ENCODE measurements at regions not wholly inside any gene's neighbourhood (a gene's known extent, or its start where the extent isn't known, plus 50 kb on each side); places are given as distances from the start of the nearest gene placed in this dataset.

- Histone ChIP-seq H3K27ac (ENCODE audit: low read depth in 1 of 2, low read length in 2 of 2) (no peak overlapping the region), H3K27me3 (ENCODE audit: control insufficient read depth in 1 of 2, insufficient read depth in 2 of 2, low read length in 2 of 2) (no peaks in the 10 kb centered on the region), H3K9me3 (ENCODE audit: control insufficient read depth in 1 of 2, insufficient read depth in 1 of 2, low read length in 2 of 2) (no peaks in the 10 kb centered on the region), H3K36me3 (ENCODE audit: insufficient read depth, low read length) (no peaks in the 10 kb centered on the region), H3K4me3 (ENCODE audit: low read length) (no peak overlapping the region), H3K4me1 (ENCODE audit: insufficient read depth, low read length) (no peaks in the 10 kb centered on the region)
- no peak for TF ChIP-seq CTCF (IDR thresholded peaks at IDR 0.05)
- POLR2A ChIA-PET = no interaction called here
- no peak for DNase-seq
- Mint-ChIP-seq H3K4me3 (no peak overlapping the region), H3K36me3 (ENCODE audit: low read depth) (no peaks in the 10 kb centered on the region), H3K4me1 (ENCODE audit: low read depth) (no peaks in the 10 kb centered on the region), H3K9me3 (no peaks in the 10 kb centered on the region), H3K27me3 (no peaks in the 10 kb centered on the region), H3K27ac (no peak overlapping the region)
- CTCF ChIA-PET = no interaction called here
- intact Hi-C loops (cut with DNase I, micrococcal nuclease) = no loop called here
- no peak for ATAC-seq (ENCODE audit: poor library complexity)
Observed at GRCh38 chrX:121259170-121259569, 211.8 kb downstream of the GLUD2 start.

DNA sequence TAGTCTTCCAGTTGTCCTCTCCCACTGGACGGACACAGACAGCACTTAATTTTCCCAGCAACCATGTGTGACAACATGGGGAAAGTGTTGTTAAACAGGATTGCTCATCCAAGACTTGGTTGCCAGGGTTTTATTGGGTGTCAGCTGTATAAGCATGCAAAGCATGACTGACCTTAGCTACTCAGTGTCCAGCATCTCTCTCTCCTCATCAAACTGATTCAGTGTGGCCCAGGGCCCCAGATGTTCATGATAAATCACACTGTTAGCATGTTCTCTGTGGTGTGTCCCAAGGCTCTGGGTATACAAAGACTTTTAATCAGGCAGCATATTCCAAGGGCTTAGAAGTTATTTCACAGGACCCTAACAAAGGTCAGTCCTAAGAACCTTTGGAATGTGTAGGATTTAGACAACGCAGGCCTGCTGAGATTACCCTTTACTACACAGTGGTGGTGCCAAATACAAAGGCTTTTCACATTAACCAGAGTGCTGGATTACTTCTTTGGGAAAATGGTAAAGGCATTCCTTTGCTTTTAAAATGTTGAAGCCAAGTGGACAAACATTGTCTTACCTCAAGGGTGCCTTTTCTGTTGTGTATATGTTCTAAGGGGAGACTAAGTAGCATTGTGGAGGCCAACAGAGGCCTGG lies 213.3 kb downstream of the GLUD2 start:
- TF ChIP-seq CTCF (IDR thresholded peaks at IDR 0.05) = no peak
- Mint-ChIP-seq H3K27me3 (no peaks in the 10 kb centered on the region), H3K4me1 (ENCODE audit: low read depth) (no peaks in the 10 kb centered on the region), H3K4me3 (no peak overlapping the region), H3K9me3 (no peaks in the 10 kb centered on the region), H3K27ac (no peak overlapping the region), H3K36me3 (ENCODE audit: low read depth) (no peaks in the 10 kb centered on the region)
- ChIA-PET POLR2A (no interaction called here), CTCF (no interaction called here)
- Histone ChIP-seq H3K27me3 (ENCODE audit: control insufficient read depth in 1 of 2, insufficient read depth in 2 of 2, low read length in 2 of 2) (no peaks in the 10 kb centered on the region), H3K36me3 (ENCODE audit: insufficient read depth, low read length) (no peaks in the 10 kb centered on the region), H3K4me1 (ENCODE audit: insufficient read depth, low read length) (no peaks in the 10 kb centered on the region), H3K27ac (ENCODE audit: low read depth in 1 of 2, low read length in 2 of 2) (no peak overlapping the region), H3K4me3 (ENCODE audit: low read length) (no peak overlapping the region), H3K9me3 (ENCODE audit: control insufficient read depth in 1 of 2, insufficient read depth in 1 of 2, low read length in 2 of 2) (no peaks in the 10 kb centered on the region)
- intact Hi-C loops (cut with DNase I, micrococcal nuclease) = no loop called here
- DNase-seq = no peak
- ATAC-seq (ENCODE audit: poor library complexity) = no peak

DNA sequence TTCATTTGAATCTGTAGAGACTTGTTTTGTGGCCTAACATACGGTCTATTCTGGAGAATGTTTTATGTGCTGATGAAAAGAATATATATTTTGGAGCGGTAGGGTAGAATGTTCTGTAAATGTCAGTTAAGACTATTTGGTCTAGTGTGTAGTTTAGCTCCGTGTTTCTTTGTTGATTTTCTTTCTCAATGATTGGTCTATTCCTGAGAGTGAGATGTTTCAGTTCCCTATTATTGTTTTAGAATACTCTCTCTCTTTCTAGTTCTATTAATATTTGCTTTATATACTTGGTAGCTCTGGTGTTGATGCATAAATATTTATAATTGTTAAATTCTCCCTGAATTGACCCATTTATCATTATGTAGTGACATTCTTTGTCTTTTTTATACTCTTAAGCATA lies 236.5 kb downstream of the GLUD2 start:
- intact Hi-C loops (cut with DNase I, micrococcal nuclease) = no loop called here
- ChIA-PET POLR2A (no interaction called here), CTCF (no interaction called here)
- no peak overlapping the region for H3K27ac Mint-ChIP-seq
- DNase-seq (no peak), ATAC-seq (ENCODE audit: poor library complexity) (no peak)
- Histone ChIP-seq H3K4me1 (ENCODE audit: insufficient read depth, low read length) (no peaks in the 10 kb centered on the region), H3K9me3 (ENCODE audit: control insufficient read depth in 1 of 2, insufficient read depth in 1 of 2, low read length in 2 of 2) (no peaks in the 10 kb centered on the region), H3K36me3 (ENCODE audit: insufficient read depth, low read length) (no peaks in the 10 kb centered on the region), H3K4me3 (ENCODE audit: low read length) (no peak overlapping the region), H3K27me3 (ENCODE audit: control insufficient read depth in 1 of 2, insufficient read depth in 2 of 2, low read length in 2 of 2) (no peaks in the 10 kb centered on the region), H3K27ac (ENCODE audit: low read depth in 1 of 2, low read length in 2 of 2) (no peak overlapping the region)
- TF ChIP-seq CTCF (IDR thresholded peaks at IDR 0.05) = no peak
- peaks cover 2% of the 10 kb centered on the region for H3K9me3 Mint-ChIP-seq
- no peaks in the 10 kb centered on the region for H3K27me3 Mint-ChIP-seq
- no peaks in the 10 kb centered on the region for H3K36me3 Mint-ChIP-seq (ENCODE audit: low read depth)
- H3K4me3 Mint-ChIP-seq = no peak overlapping the region
- no peaks in the 10 kb centered on the region for H3K4me1 Mint-ChIP-seq (ENCODE audit: low read depth)
